Right lobe of liver (tissue), 4 donors: ENCODE measurements at regions not wholly inside any gene's neighbourhood (a gene's known extent, or its start where the extent isn't known, plus 50 kb on each side); places are given as distances from the start of the nearest gene placed in this dataset.

Experiments
- POLR2A ChIP-seq: fragments of 450-650 bp; IDR thresholded peaks from one replicate; pipeline ENCODE4 v1.6.1; 2017; ENCODE audit warnings: antibody characterized with exemption, mild to moderate bottlenecking
- TF ChIP-seq, protein P1 (sequence below), 4 donors: fragments of 200-600 bp in 3 of 4; fragments of 450-650 bp in 1 of 4; IDR thresholded peaks; one replicate each; pipeline versions ENCODE4 v1.5.1 to v1.8.0; 2016 to 2022; ENCODE audit warnings: antibody characterized with exemption in 4 of 4, mild to moderate bottlenecking in 2 of 4
- donor health status: DM: no; HTN: no; CAD: no.
- donor health status: DM: no; HTN: no; CAD: no.
- donor health status: DM: no; HTN: yes; CAD: no.

DNA sequence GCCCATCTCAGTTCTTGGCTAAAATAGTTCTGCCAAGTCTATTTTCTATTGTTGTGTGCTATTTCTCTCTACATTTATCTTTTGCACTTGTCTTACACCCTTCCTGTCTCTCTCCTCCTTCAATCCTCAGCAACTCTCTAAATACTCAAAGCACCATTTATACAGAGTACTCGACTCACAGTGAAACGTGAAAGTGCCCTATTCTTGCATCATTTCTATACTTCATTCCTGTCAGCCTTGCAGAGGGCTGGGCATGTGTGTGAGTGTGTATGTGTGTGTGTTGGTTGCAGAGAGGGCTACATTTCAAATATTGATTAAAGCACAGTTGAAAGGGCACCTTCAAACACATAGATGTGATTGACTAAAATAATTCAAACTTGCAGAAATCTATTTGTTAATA is 373.2 kb upstream of the MANEA start:
- TF ChIP-seq, protein P1, sequence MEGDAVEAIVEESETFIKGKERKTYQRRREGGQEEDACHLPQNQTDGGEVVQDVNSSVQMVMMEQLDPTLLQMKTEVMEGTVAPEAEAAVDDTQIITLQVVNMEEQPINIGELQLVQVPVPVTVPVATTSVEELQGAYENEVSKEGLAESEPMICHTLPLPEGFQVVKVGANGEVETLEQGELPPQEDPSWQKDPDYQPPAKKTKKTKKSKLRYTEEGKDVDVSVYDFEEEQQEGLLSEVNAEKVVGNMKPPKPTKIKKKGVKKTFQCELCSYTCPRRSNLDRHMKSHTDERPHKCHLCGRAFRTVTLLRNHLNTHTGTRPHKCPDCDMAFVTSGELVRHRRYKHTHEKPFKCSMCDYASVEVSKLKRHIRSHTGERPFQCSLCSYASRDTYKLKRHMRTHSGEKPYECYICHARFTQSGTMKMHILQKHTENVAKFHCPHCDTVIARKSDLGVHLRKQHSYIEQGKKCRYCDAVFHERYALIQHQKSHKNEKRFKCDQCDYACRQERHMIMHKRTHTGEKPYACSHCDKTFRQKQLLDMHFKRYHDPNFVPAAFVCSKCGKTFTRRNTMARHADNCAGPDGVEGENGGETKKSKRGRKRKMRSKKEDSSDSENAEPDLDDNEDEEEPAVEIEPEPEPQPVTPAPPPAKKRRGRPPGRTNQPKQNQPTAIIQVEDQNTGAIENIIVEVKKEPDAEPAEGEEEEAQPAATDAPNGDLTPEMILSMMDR (IDR thresholded peaks at IDR 0.05) = no peak
- no peak for TF ChIP-seq POLR2A
